ENCODE measurements at regions not wholly inside any gene's neighbourhood (a gene's known extent, or its start where the extent isn't known, plus 50 kb on each side); places are given as distances from the start of the nearest gene placed in this dataset.

GRCh38 chr7:41773756-41774155 lies 70.9 kb upstream of the INHBA start:
- no peak for ATAC-seq
- Histone ChIP-seq H3K9ac (ENCODE audit: insufficient read depth, low read depth, low read length) (no peak overlapping the region), H2AFZ (ENCODE audit: low read length) (no peak overlapping the region), H3K36me3 (replicated peaks in 1 of 2; ENCODE audit: control insufficient read depth in 1 of 2, insufficient read depth in 2 of 2, low read length in 2 of 2) (no peaks in the 10 kb centered on the region), H4K20me1 (ENCODE audit: insufficient read depth, low read length) (no peaks in the 10 kb centered on the region), H3K27me3 (ENCODE audit: control insufficient read depth in 1 of 2, insufficient read depth in 2 of 2, low read length in 2 of 2) (no peaks in the 10 kb centered on the region), H3K4me1 (ENCODE audit: insufficient read depth, low read length) (no peaks in the 10 kb centered on the region), H3K4me3 (replicated peaks in 1 of 3; ENCODE audit: insufficient read depth in 1 of 3, low read depth in 2 of 3, low read length in 3 of 3) (no peak overlapping the region), H3K27ac (ENCODE audit: extremely low read length, insufficient read depth, low read length) (no peak overlapping the region), H3K9me3 (ENCODE audit: low read length) (no peaks in the 10 kb centered on the region), H3K79me2 (ENCODE audit: insufficient read depth, low read length) (no peaks in the 10 kb centered on the region), H3K4me2 (ENCODE audit: low read depth, low read length) (no peak overlapping the region)
- in situ Hi-C loops (cut with HindIII; ENCODE audit: extremely low pct_ligation_motif_present, low pct_unique_long_range_greater_than_20kb) (no loop called here), intact Hi-C loops (cut with micrococcal nuclease; ENCODE audit: unreplicated experiment) (no loop called here)
- ChIA-PET POLR2A (no interaction called here), CTCF (ENCODE audit: low intra/inter-chr PET ratio, low total read pairs) (no interaction called here)
- no peak for FAIRE-seq
- BruUV-seq (replicated peaks), result no TSS peak
- TF ChIP-seq ZNF296 (CRISPR knock-in tag; conservative IDR thresholded peaks at IDR 0.05) (no peak), ZNF75D (CRISPR knock-in tag; IDR thresholded peaks at IDR 0.05; ENCODE audit: borderline replicate concordance) (no peak), GMEB2 (CRISPR knock-in tag; IDR thresholded peaks at IDR 0.05; ENCODE audit: low read depth) (no peak), ZNF792 (CRISPR knock-in tag; IDR thresholded peaks at IDR 0.05) (no peak), HNRNPUL1 (IDR thresholded peaks at IDR 0.05; ENCODE audit: low read depth, low read length) (no peak), ZNF30 (CRISPR knock-in tag; IDR thresholded peaks at IDR 0.05) (no peak), FOXA3 (CRISPR knock-in tag; IDR thresholded peaks at IDR 0.05) (no peak), ZNF430 (CRISPR knock-in tag; IDR thresholded peaks at IDR 0.05) (no peak), BORCS8-MEF2B (CRISPR knock-in tag; IDR thresholded peaks at IDR 0.05) (no peak), RXRB (CRISPR knock-in tag; IDR thresholded peaks at IDR 0.05; ENCODE audit: borderline replicate concordance) (no peak), ZNF83 (CRISPR knock-in tag; IDR thresholded peaks at IDR 0.05; ENCODE audit: borderline replicate concordance) (no peak), ZNF644 (CRISPR knock-in tag; IDR thresholded peaks at IDR 0.05; ENCODE audit: low read depth) (no peak)
- TF ChIP-seq, protein P1, sequence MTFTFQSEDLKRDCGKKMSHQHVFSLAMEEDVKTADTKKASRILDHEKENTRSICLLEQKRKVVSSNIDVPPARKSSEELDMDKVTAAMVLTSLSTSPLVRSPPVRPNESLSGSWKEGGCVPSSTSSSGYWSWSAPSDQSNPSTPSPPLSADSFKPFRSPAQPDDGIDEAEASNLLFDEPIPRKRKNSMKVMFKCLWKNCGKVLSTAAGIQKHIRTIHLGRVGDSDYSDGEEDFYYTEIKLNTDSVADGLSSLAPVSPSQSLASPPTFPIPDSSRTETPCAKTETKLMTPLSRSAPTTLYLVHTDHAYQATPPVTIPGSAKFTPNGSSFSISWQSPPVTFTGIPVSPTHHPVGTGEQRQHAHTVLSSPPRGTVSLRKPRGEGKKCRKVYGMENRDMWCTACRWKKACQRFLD (CRISPR knock-in tag; IDR thresholded peaks at IDR 0.05; ENCODE audit: borderline replicate concordance), result no peak
- TF ChIP-seq, protein P2, sequence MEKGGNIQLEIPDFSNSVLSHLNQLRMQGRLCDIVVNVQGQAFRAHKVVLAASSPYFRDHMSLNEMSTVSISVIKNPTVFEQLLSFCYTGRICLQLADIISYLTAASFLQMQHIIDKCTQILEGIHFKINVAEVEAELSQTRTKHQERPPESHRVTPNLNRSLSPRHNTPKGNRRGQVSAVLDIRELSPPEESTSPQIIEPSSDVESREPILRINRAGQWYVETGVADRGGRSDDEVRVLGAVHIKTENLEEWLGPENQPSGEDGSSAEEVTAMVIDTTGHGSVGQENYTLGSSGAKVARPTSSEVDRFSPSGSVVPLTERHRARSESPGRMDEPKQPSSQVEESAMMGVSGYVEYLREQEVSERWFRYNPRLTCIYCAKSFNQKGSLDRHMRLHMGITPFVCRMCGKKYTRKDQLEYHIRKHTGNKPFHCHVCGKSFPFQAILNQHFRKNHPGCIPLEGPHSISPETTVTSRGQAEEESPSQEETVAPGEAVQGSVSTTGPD (CRISPR knock-in tag; IDR thresholded peaks at IDR 0.05), result no peak
- no peak for DNase-seq (ENCODE audit: low spot score)
- 13% methylated on average over 4 of the region's 4 CpGs for WGBS (ENCODE audit: low lambda C conversion rate)

Measured in HepG2 (cell line).